ENCODE measurements at regions not wholly inside any gene's neighbourhood (a gene's known extent, or its start where the extent isn't known, plus 50 kb on each side); places are given as distances from the start of the nearest gene placed in this dataset.
"Not testable (repeated sequence)": the region's sequence is repeated elsewhere in the genome, so short reads cannot be mapped to it uniquely, and the experiment has no call there.

DNA sequence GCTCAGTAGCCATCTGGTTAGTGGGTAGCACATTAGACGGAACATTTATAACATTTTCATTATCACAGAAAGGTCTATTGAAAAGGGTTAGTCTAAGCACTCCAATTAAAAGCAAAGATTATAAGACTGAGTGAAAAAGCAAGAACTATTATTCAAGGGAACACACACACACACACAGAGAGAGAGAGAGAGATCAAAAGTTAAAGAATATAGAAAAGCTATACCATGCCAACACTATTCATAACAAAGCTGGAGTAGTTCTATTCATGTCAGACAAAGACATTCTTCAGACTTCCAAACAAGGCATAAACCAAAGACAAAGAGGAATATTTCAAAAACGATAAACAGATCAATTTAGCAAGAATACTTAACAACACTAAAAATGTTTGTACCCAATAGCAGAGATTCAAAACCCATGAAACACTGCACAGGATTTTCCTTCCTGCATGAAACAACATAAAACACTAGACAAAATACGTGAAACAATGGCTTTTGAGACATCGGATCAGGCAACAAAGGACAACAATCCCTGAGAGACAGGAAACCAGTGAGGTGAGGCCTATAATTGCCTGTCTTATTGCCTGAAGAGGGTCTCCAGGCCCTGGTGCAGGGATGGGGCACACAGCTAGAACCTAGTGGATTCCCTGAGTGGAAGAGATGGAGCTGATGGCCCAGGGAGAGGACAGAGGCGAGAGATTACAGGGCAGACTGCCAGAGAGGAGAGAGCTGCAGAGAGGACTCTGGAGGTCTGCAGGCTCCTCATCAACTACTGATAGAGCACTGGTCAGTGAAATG lies 83.6 kb upstream of the NPAS2 start:
- in situ Hi-C loops (cut with MboI; ENCODE audit: low sequenced_read_pairs): loop anchor here (25.0 kb wide), 2 partner anchors 251 to 426 kb away; partner anchors contain the start of gene TBC1D8

DNA sequence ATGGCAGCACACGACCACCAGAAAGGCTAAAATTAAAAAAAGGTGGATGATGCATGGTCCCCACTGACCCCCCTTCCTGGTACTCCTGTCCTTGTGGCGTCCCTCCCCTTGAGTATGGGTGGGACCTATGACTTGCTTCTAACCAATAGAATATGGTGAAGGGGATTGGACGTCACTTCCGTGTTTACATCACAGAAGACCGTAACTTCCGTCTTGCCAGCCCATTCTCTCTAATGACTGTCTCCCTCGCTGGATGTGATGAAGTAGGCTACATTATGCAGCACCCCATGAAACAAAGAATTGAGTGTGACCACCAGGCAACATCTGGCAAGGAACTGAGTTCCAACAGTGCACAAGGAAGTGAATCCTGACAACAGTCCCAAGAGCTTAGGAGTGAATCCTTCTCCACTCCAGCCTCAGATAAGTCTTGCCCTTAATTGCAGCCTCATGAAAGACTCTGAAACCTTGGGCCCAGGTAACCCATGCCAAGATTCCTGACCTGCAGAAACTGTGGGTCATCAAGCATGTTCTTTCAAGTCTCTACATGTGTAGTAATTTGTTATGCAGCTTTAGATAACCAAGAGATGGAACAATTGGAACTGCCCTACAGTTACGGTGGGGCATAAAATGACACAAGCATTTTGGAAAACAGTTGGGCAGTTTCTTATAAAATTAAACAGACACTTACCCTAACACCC lies 80.1 kb upstream of the NPAS2 start:
- in situ Hi-C loops (cut with MboI; ENCODE audit: low sequenced_read_pairs): loop anchor here (25.0 kb wide), 2 partner anchors 247 to 422 kb away; partner anchors contain the start of gene TBC1D8

DNA sequence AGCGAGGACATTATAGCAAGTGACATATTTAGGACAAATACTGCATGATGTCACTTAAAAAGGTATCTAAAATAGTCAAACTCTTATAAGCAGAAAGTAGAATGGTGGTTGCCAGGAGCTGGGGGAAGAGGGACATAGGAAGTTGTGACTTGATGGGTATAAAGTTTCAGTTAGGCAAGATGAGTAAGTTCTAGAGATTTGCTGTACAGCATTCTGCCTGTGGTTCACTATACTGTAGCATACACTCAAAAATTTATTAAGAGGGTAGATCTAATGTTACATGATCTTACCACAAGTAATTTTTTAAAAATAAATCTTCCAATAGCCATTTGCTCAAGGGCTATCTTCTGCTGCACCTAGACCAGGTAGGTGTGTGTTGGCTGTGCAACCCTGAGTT lies 78.1 kb upstream of the NPAS2 start:
- in situ Hi-C loops (cut with MboI; ENCODE audit: low sequenced_read_pairs): loop anchor here (25.0 kb wide), 2 partner anchors 245 to 420 kb away; partner anchors contain the start of gene TBC1D8

GRCh38 chr2:100742277-100743254 lies 77.4 kb upstream of the NPAS2 start:
- in situ Hi-C loops (cut with MboI; ENCODE audit: low sequenced_read_pairs): loop anchor here (25.0 kb wide), 2 partner anchors 245 to 420 kb away; partner anchors contain the start of gene TBC1D8

DNA sequence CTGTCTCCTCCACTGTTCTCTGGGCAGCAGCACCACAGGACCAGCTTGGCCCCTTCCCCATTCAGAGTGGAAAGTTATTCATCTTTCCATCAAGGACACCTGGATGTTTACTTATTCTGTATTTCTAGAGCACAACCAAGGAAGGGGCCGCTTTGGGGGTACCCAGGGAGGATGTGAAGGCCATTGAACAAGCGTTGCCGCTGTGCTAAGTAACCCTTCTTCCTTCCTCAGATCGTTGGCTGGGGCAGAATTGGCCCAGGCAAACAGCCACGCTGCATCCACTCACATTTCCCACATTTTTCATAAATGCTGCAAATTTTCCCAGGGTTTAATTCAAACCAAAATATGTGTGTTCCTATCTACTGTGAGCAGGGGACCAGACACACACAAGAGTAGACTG lies 76.2 kb upstream of the NPAS2 start:
- in situ Hi-C loops (cut with MboI; ENCODE audit: low sequenced_read_pairs): loop anchor here (25.0 kb wide), 2 partner anchors 244 to 419 kb away; partner anchors contain the start of gene TBC1D8

GRCh38 chr2:100744184-100744583 lies 75.8 kb upstream of the NPAS2 start:
- in situ Hi-C loops (cut with MboI; ENCODE audit: low sequenced_read_pairs): loop anchor here (25.0 kb wide), 2 partner anchors 243 to 418 kb away; partner anchors contain the start of gene TBC1D8

DNA sequence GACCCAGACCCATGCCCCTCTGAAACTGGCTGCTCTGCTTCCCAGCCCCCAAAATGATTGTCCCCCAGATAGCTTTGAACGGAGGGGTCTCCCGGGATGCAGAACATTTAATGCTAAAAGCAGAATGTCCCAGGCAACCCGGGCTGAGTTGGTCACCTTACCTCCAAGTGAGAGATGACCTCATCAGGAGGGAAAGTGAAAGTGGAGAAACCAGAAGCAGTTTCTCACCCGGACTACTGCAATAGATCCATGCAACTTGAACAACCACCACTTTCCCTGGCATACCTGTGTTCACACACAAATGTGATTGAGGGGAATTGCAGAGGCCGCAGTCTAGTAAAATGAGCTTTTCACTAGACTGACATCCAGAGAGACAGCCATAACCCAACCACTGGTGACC lies 75.3 kb upstream of the NPAS2 start:
- in situ Hi-C loops (cut with MboI; ENCODE audit: low sequenced_read_pairs): loop anchor here (25.0 kb wide), 2 partner anchors 243 to 418 kb away; partner anchors contain the start of gene TBC1D8

DNA sequence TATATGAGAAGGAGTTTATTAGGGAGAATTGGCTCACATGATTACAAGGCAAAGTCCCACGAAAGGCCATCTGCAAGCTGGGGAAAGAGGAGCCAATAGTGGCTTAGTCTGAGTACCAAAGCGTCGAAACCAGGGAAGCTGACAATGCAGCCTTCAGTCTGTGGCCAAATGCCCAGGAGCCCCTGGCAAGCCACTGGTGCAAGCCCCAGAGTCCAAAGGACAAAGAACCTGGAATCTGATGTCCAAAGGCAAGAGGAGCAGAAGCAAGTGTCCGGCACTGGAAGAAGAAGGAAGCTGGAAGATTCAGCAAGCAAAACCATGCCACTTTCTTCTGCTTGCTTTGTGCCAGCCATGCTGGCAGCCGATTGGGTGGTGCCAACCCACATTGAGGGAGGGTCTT lies 74.3 kb upstream of the NPAS2 start:
- in situ Hi-C loops (cut with MboI; ENCODE audit: low sequenced_read_pairs): loop anchor here (25.0 kb wide), 2 partner anchors 242 to 417 kb away; partner anchors contain the start of gene TBC1D8

DNA sequence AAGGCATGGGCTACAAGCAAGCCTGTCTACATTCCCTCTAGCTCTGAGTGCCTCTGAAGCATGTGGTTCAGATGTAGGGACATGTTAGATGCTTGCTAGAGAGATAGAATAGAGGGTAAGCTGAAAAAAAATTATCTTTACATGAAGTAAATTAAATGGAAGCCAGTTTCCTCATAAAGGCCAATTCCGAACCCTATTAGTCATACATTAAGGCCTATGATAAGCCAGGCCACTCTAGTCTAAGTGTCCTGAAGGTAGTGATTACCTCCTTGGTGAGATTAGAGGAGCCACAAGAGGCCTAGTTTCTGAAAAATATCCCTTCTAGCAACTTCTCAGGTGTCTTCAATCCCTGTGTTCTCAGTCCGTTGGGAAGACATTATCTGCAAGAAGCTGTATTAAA lies 72.4 kb upstream of the NPAS2 start:
- in situ Hi-C loops (cut with MboI; ENCODE audit: low sequenced_read_pairs): loop anchor here (25.0 kb wide), 2 partner anchors 240 to 415 kb away; partner anchors contain the start of gene TBC1D8

- in situ Hi-C loops (cut with MboI; ENCODE audit: low sequenced_read_pairs): loop anchor here (25.0 kb wide), 2 partner anchors 239 to 414 kb away; partner anchors contain the start of gene TBC1D8
These were observed 71.8 kb upstream of the NPAS2 start for GRCh38 chr2:100747996-100748615.

- in situ Hi-C loops (cut with MboI; ENCODE audit: low sequenced_read_pairs): loop anchor here (25.0 kb wide), 2 partner anchors 239 to 414 kb away; partner anchors contain the start of gene TBC1D8
These were observed 71.3 kb upstream of the NPAS2 start for GRCh38 chr2:100748673-100749072.

- in situ Hi-C loops (cut with MboI; ENCODE audit: low sequenced_read_pairs): loop anchor here (25.0 kb wide), 2 partner anchors 237 to 412 kb away; partner anchors contain the start of gene TBC1D8
These were observed 70.0 kb upstream of the NPAS2 start for GRCh38 chr2:100749771-100750542.

GRCh38 chr2:100751871-100752625 lies 67.9 kb upstream of the NPAS2 start:
- in situ Hi-C loops (cut with MboI; ENCODE audit: low sequenced_read_pairs): not testable (repeated sequence)

- in situ Hi-C loops (cut with MboI; ENCODE audit: low sequenced_read_pairs): no loop called here
These were observed 67.2 kb upstream of the NPAS2 start for GRCh38 chr2:100752628-100753333.

- in situ Hi-C loops (cut with MboI; ENCODE audit: low sequenced_read_pairs): no loop called here
These were observed 66.5 kb upstream of the NPAS2 start for GRCh38 chr2:100753444-100753843.

DNA sequence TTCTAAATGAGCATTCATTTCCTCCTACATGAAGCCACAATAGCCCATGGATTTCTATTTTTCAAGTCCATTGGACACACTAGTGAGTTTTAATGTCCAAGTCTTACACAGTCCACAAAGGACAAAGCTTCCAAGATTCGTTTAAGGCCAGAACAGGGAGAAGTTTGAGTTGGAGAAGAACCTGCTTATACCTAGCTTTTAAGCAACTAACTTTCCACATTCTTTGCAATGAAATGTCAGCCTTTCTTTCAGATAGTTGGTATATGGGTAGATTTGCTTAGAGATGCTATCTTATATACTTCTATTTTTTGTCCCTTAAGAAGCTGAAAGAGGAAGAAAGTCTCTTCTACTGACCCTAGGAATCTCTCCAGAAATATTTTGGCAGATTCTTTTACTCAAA lies 66.1 kb upstream of the NPAS2 start:
- in situ Hi-C loops (cut with MboI; ENCODE audit: low sequenced_read_pairs): no loop called here

DNA sequence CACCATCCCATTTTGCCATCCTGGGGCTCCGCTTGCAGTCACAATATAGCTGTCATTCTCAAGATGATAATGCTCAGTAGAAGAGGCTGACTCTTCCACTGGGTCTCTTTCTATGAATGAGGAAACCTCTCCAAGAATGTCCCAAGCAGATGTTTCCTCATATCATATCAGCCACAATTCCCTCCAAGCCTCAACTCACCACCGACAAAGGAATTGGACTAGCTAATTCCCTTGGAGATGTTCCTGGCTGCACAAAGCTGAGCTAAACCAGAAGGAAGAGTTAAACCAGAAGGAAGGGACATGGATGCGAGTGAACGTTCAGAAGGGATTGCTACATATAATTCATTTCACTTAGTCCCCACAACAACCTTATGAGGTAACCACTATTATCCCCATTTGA lies 65.0 kb upstream of the NPAS2 start:
- in situ Hi-C loops (cut with MboI; ENCODE audit: low sequenced_read_pairs): no loop called here

- in situ Hi-C loops (cut with MboI; ENCODE audit: low sequenced_read_pairs): no loop called here
These were observed 64.5 kb upstream of the NPAS2 start for GRCh38 chr2:100755441-100755840.
